NB4 (cell line): ENCODE measurements at regions not wholly inside any gene's neighbourhood (a gene's known extent, or its start where the extent isn't known, plus 50 kb on each side); places are given as distances from the start of the nearest gene placed in this dataset.

ENCODE experiments used
- CTCF ChIP-seq: IDR thresholded peaks from one replicate; pipeline ENCODE4 v1.5.1; 2012; ENCODE audit warnings: low read depth, low read length
- MAX ChIP-seq: IDR thresholded peaks from 2 replicates; pipeline ENCODE4 v1.6.1; 2011; ENCODE audit warnings: low read depth, low read length
- MYC ChIP-seq: IDR thresholded peaks from 2 replicates; pipeline ENCODE4 v1.6.1; 2011; ENCODE audit warnings: low read depth, low read length
- POLR2A ChIP-seq: IDR thresholded peaks from 2 replicates; pipeline ENCODE4 v1.6.1; 2011; ENCODE audit warnings: mild to moderate bottlenecking; ENCODE audit not compliant: insufficient read length; ENCODE audit errors: extremely low read depth

GRCh38 chr3:6739288-6739687, 121.6 kb upstream of the GRM7 start:
- TF ChIP-seq CTCF (no peak), MYC (no peak), POLR2A (no peak), MAX (no peak)
